ENCODE measurements at regions not wholly inside any gene's neighbourhood (a gene's known extent, or its start where the extent isn't known, plus 50 kb on each side); places are given as distances from the start of the nearest gene placed in this dataset.

- no peak overlapping the region for H3K4me3 ChIP-seq (ENCODE audit: low read depth, low read length)
- TF ChIP-seq CTCF (IDR thresholded peaks at IDR 0.05; ENCODE audit: low read depth, low read length), result no peak
- no peak for TF ChIP-seq MYC (IDR thresholded peaks at IDR 0.05; ENCODE audit: low read depth, low read length)
- TF ChIP-seq POLR2A (IDR thresholded peaks at IDR 0.05; ENCODE audit: extremely low read depth, insufficient read length), result no peak
- TF ChIP-seq, protein P1, sequence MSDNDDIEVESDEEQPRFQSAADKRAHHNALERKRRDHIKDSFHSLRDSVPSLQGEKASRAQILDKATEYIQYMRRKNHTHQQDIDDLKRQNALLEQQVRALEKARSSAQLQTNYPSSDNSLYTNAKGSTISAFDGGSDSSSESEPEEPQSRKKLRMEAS (IDR thresholded peaks at IDR 0.05; ENCODE audit: low read depth, low read length), result no peak
- no peak for DNase-seq (ENCODE audit: low read depth)
Measured at GRCh38 chr18:40984856-40985255, 970.2 kb upstream of the PIK3C3 start.

DNA sequence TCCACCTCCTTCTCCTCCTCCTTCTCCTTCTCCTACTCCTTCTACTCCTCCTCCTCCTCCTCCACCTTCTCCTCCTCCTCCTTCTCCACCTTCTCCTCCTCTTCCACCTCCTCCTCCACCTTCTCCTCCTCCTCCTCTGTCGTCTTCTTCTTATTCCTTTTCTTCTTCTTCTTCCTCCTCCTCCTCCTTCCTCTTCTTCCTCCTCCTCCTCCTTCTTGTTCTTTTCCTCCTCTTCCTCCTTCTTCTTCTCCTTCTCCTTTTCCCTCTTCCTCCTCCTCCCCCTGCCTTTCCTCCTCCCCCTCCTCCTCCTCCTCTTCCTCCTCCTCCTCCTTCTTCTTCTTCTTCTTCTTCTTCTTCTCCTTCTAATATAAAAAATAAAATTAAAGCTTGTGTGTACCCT, 971.2 kb upstream of the PIK3C3 start:
- TF ChIP-seq CTCF (IDR thresholded peaks at IDR 0.05; ENCODE audit: low read depth, low read length) (no peak), POLR2A (IDR thresholded peaks at IDR 0.05; ENCODE audit: extremely low read depth, insufficient read length) (no peak), MYC (IDR thresholded peaks at IDR 0.05; ENCODE audit: low read depth, low read length) (no peak)
- TF ChIP-seq, protein P1 (IDR thresholded peaks at IDR 0.05; ENCODE audit: low read depth, low read length), result no peak
- no peak for DNase-seq (ENCODE audit: low read depth)
- H3K4me3 ChIP-seq (ENCODE audit: low read depth, low read length), result no peak overlapping the region

DNA sequence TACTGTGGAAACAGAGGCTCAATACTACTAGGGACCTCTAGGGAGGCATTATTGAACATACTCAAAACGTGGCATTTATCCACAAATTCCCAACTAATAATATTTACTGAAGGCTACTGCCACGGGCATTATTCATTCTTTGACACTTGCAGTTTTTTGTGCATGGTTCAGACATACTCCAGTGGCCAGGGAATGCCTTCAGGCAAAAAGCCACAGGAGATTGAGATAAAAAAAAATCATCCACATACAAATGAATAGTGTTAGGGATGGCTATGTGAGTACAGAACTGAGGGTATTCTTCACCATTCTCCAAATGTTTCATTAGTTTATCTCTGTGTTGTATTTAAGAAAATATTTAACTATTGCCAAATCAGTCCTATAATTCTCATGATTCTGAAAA, 974.9 kb upstream of the PIK3C3 start:
- no peak for TF ChIP-seq MYC (IDR thresholded peaks at IDR 0.05; ENCODE audit: low read depth, low read length)
- no peak for TF ChIP-seq POLR2A (IDR thresholded peaks at IDR 0.05; ENCODE audit: extremely low read depth, insufficient read length)
- TF ChIP-seq CTCF (IDR thresholded peaks at IDR 0.05; ENCODE audit: low read depth, low read length), result no peak
- TF ChIP-seq, protein P1 (IDR thresholded peaks at IDR 0.05; ENCODE audit: low read depth, low read length), result no peak
- no peak overlapping the region for H3K4me3 ChIP-seq (ENCODE audit: low read depth, low read length)
- DNase-seq (ENCODE audit: low read depth), result no peak

DNA sequence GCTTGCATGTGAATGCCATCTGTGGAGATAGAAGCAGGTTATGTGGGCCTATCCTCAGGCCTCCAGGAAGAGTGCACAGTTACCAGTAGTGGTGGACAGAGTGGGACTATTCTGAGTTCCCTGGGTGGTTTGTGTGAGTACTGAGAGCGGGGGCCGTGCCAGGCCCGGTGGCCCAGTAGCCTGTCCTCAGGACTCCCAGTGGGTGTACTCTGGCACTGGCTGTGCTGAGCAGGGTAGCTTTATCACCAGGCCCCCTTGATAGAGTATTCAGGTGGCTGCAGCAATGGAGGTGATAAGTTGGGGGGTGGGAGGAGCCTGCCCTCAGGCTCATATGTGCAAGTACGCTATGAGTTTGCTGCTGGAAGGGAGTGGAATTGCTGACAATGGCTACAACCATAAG, 979.0 kb upstream of the PIK3C3 start:
- TF ChIP-seq, protein P1 (IDR thresholded peaks at IDR 0.05; ENCODE audit: low read depth, low read length), result no peak
- TF ChIP-seq POLR2A (IDR thresholded peaks at IDR 0.05; ENCODE audit: extremely low read depth, insufficient read length) (no peak), MYC (IDR thresholded peaks at IDR 0.05; ENCODE audit: low read depth, low read length) (no peak), CTCF (IDR thresholded peaks at IDR 0.05; ENCODE audit: low read depth, low read length) (no peak)
- DNase-seq (ENCODE audit: low read depth), result no peak
- H3K4me3 ChIP-seq (ENCODE audit: low read depth, low read length), result no peak overlapping the region

- no peak for DNase-seq (ENCODE audit: low read depth)
- no peak overlapping the region for H3K4me3 ChIP-seq (ENCODE audit: low read depth, low read length)
- TF ChIP-seq, protein P1 (IDR thresholded peaks at IDR 0.05; ENCODE audit: low read depth, low read length), result no peak
- TF ChIP-seq MYC (IDR thresholded peaks at IDR 0.05; ENCODE audit: low read depth, low read length) (no peak), CTCF (IDR thresholded peaks at IDR 0.05; ENCODE audit: low read depth, low read length) (no peak), POLR2A (IDR thresholded peaks at IDR 0.05; ENCODE audit: extremely low read depth, insufficient read length) (no peak)
Measured at GRCh38 chr18:40974448-40974847, 980.6 kb upstream of the PIK3C3 start.

- H3K4me3 ChIP-seq (ENCODE audit: low read depth, low read length), result no peak overlapping the region
- no peak for TF ChIP-seq MYC (IDR thresholded peaks at IDR 0.05; ENCODE audit: low read depth, low read length)
- TF ChIP-seq CTCF (IDR thresholded peaks at IDR 0.05; ENCODE audit: low read depth, low read length), result no peak
- TF ChIP-seq, protein P1 (IDR thresholded peaks at IDR 0.05; ENCODE audit: low read depth, low read length), result no peak
- no peak for TF ChIP-seq POLR2A (IDR thresholded peaks at IDR 0.05; ENCODE audit: extremely low read depth, insufficient read length)
- DNase-seq (ENCODE audit: low read depth), result no peak
Measured at GRCh38 chr18:40962784-40963183, 992.2 kb upstream of the PIK3C3 start.
